Astrocyte (in vitro differentiated cells and primary cell): ENCODE measurements at regions not wholly inside any gene's neighbourhood (a gene's known extent, or its start where the extent isn't known, plus 50 kb on each side); places are given as distances from the start of the nearest gene placed in this dataset.
A peak's percentile ranks its signal among the peaks of the same experiment; 100 is the strongest.
"Not testable (repeated sequence)": the region's sequence is repeated elsewhere in the genome, so short reads cannot be mapped to it uniquely, and the experiment has no call there.

ENCODE experiments used
- DNase-seq: peaks from one replicate; pipeline ENCODE4 v3.0.0-alpha.2; 2010; ENCODE audit warnings: low read depth
- FAIRE-seq: peaks from 2 replicates; lab custom pipeline; 2011; peaks lifted over from hg19 to GRCh38; lab: Jason Lieb, UNC
- H2AFZ ChIP-seq: 2 replicates; pipeline ENCODE4 v1.6.0; 2012; ENCODE audit warnings: low read depth, low read length, inconsistent platforms
- H3K27ac ChIP-seq: 2 replicates; pipeline ENCODE4 v1.5.1; 2011; ENCODE audit warnings: low read depth, low read length, inconsistent platforms
- H3K27me3 ChIP-seq: 2 replicates; pipeline ENCODE4 v1.6.0; 2011; ENCODE audit warnings: low read length, inconsistent platforms; ENCODE audit not compliant: insufficient read depth
- H3K36me3 ChIP-seq: 2 replicates; pipeline ENCODE4 v1.5.1; 2011; ENCODE audit warnings: low read length, inconsistent platforms; ENCODE audit not compliant: insufficient read depth
- H3K4me1 ChIP-seq: 2 replicates; pipeline ENCODE4 v1.5.1; 2011; ENCODE audit warnings: low read length, inconsistent platforms; ENCODE audit not compliant: insufficient read depth
- H3K4me2 ChIP-seq: 2 replicates; pipeline ENCODE4 v1.6.0; 2012; ENCODE audit warnings: low read length, inconsistent platforms
- H3K4me3 ChIP-seq: 2 replicates; pipeline ENCODE4 v1.5.1; 2011; ENCODE audit warnings: low read depth, mild to moderate bottlenecking, low read length, inconsistent platforms; ENCODE audit not compliant: insufficient read depth
- H3K79me2 ChIP-seq: 2 replicates; pipeline ENCODE4 v1.6.0; 2012; ENCODE audit warnings: mild to moderate bottlenecking, low read length, inconsistent platforms; ENCODE audit not compliant: insufficient read depth
- H3K9ac ChIP-seq: 2 replicates; pipeline ENCODE4 v1.6.0; 2012; ENCODE audit warnings: mild to moderate bottlenecking, low read length, inconsistent platforms
- H3K9me3 ChIP-seq: 2 replicates; pipeline ENCODE4 v1.5.1; 2012; ENCODE audit warnings: low read depth, mild to moderate bottlenecking, low read length, inconsistent platforms; ENCODE audit not compliant: insufficient read depth
- H4K20me1 ChIP-seq: 2 replicates; pipeline ENCODE4 v1.6.0; 2012; ENCODE audit warnings: low read length, inconsistent platforms; ENCODE audit not compliant: insufficient read depth
- H3K27ac Mint-ChIP-seq: one replicate; pipeline ENCODE4 v1.8.0; 2021; ENCODE audit warnings: mild to moderate bottlenecking, mixed read lengths; ENCODE audit not compliant: unreplicated experiment
- H3K27me3 Mint-ChIP-seq: one replicate; pipeline ENCODE4 v1.8.0; 2021; ENCODE audit warnings: low read depth, mixed read lengths; ENCODE audit not compliant: unreplicated experiment
- H3K36me3 Mint-ChIP-seq: one replicate; pipeline ENCODE4 v1.8.0; 2021; ENCODE audit warnings: low read depth, mixed read lengths; ENCODE audit not compliant: unreplicated experiment
- H3K4me1 Mint-ChIP-seq: one replicate; pipeline ENCODE4 v1.8.0; 2021; ENCODE audit warnings: low read depth, mixed read lengths; ENCODE audit not compliant: unreplicated experiment
- H3K4me3 Mint-ChIP-seq: one replicate; pipeline ENCODE4 v1.8.0; 2021; ENCODE audit warnings: mild to moderate bottlenecking, moderate library complexity, mixed read lengths; ENCODE audit not compliant: unreplicated experiment
- H3K9me3 Mint-ChIP-seq: one replicate; pipeline ENCODE4 v1.8.0; 2021; ENCODE audit warnings: mild to moderate bottlenecking, mixed read lengths; ENCODE audit not compliant: unreplicated experiment
- CTCF ChIP-seq: IDR thresholded peaks from 2 replicates; pipeline ENCODE4 v1.5.1; 2011; ENCODE audit warnings: low read depth, mild to moderate bottlenecking, inconsistent platforms, low read length, moderate library complexity; ENCODE audit not compliant: insufficient read depth
- EZH2 ChIP-seq: IDR thresholded peaks from 2 replicates; pipeline ENCODE4 v1.6.1; 2012; ENCODE audit warnings: mild to moderate bottlenecking, low read length, inconsistent platforms; ENCODE audit not compliant: insufficient read depth

- DNase-seq (no peak), FAIRE-seq (no peak)
- Mint-ChIP-seq H3K9me3 (no peaks in the 10 kb centered on the region), H3K27ac (no peak overlapping the region), H3K36me3 (no peaks in the 10 kb centered on the region), H3K27me3 (peaks cover 18% of the 10 kb centered on the region), H3K4me3 (no peak overlapping the region), H3K4me1 (no peaks in the 10 kb centered on the region)
- H3K9ac ChIP-seq = no peak overlapping the region
- no peaks in the 10 kb centered on the region for H3K27me3 ChIP-seq
- no peaks in the 10 kb centered on the region for H3K79me2 ChIP-seq
- no peaks in the 10 kb centered on the region for H4K20me1 ChIP-seq
- no peaks in the 10 kb centered on the region for H3K36me3 ChIP-seq
- no peaks in the 10 kb centered on the region for H3K4me1 ChIP-seq
- H3K27ac ChIP-seq = no peak overlapping the region
- no peak overlapping the region for H3K4me2 ChIP-seq
- no peak overlapping the region for H2AFZ ChIP-seq
- TF ChIP-seq EZH2 (no peak), CTCF (no peak)
- no peak overlapping the region for H3K4me3 ChIP-seq
- no peaks in the 10 kb centered on the region for H3K9me3 ChIP-seq
These were observed 109.7 kb upstream of the PRMT8 start for GRCh38 chr12:3381059-3382047.

DNA sequence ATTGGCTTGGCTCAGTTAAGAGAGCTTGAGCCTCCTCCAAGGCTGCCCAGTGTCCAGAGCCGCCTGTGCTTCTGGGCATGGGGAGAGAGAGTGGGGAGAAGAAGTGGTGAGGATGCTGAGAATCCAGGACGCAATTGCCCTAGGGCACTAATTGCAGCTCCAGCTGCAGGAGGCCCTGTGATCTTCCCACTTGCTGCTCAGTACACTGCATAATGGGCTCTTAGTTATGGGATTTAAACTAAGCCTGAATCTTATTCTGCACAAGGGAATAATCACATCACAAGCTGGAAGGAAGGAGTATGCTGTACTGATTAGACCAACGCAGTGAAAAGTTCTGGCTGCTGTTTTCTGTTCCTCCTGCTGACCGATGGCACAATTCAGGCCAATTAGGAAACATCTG is 101.0 kb upstream of the PRMT8 start:
- no peaks in the 10 kb centered on the region for H3K4me1 Mint-ChIP-seq
- Histone ChIP-seq H3K36me3 (no peaks in the 10 kb centered on the region), H3K4me1 (no peaks in the 10 kb centered on the region), H3K79me2 (no peaks in the 10 kb centered on the region), H3K27me3 (no peaks in the 10 kb centered on the region), H3K9me3 (no peaks in the 10 kb centered on the region), H2AFZ (no peak overlapping the region), H3K9ac (no peak overlapping the region), H4K20me1 (no peaks in the 10 kb centered on the region), H3K27ac (no peak overlapping the region), H3K4me2 (no peak overlapping the region), H3K4me3 (no peak overlapping the region)
- no peak overlapping the region for H3K4me3 Mint-ChIP-seq
- no peak overlapping the region for H3K27ac Mint-ChIP-seq
- no peaks in the 10 kb centered on the region for H3K36me3 Mint-ChIP-seq
- peaks cover 45% of the 10 kb centered on the region for H3K27me3 Mint-ChIP-seq
- DNase-seq = no peak
- no peaks in the 10 kb centered on the region for H3K9me3 Mint-ChIP-seq
- FAIRE-seq = no peak
- no peak for TF ChIP-seq CTCF
- no peak for TF ChIP-seq EZH2

GRCh38 chr12:3397596-3397995 is 93.4 kb upstream of the PRMT8 start:
- FAIRE-seq, H2AFZ ChIP-seq, H3K36me3 Mint-ChIP-seq, H3K4me2 ChIP-seq, H3K27me3 ChIP-seq, DNase-seq, H3K4me1 ChIP-seq, H3K27ac Mint-ChIP-seq, H3K4me1 Mint-ChIP-seq, H3K9me3 ChIP-seq, H3K9ac ChIP-seq, H3K79me2 ChIP-seq, H4K20me1 ChIP-seq, H3K27ac ChIP-seq, H3K4me3 ChIP-seq, H3K36me3 ChIP-seq, H3K9me3 Mint-ChIP-seq: not testable (repeated sequence)
- Mint-ChIP-seq H3K27me3 (peaks cover 15% of the 10 kb centered on the region), H3K4me3 (peak overlapping the region; percentile 60)
